Stimulated activated CD4-positive, alpha-beta T cell treated with anti-CD3 and anti-CD28 coated beads, Interleukin-12 subunit alpha, Interleukin-12 subunit beta, amount 100 ng/mL, for 24 hours (primary cell): ENCODE measurements at regions not wholly inside any gene's neighbourhood (a gene's known extent, or its start where the extent isn't known, plus 50 kb on each side); places are given as distances from the start of the nearest gene placed in this dataset.
"Not testable (repeated sequence)": the region's sequence is repeated elsewhere in the genome, so short reads cannot be mapped to it uniquely, and the experiment has no call there.

ENCODE experiments used
- DNase-seq, 2 experiments: peaks; one replicate each; pipeline ENCODE4 v3.0.0-alpha.2; 2020; ENCODE audit warnings: low read depth in 2 of 2

- no peak for DNase-seq
Measured at GRCh38 chr9:19876569-19877316, 87.9 kb upstream of the SLC24A2 start.

- DNase-seq: no peak
Measured at GRCh38 chr9:19875291-19875920, 86.6 kb upstream of the SLC24A2 start.

GRCh38 chr9:19873188-19873587, 84.4 kb upstream of the SLC24A2 start:
- DNase-seq: not testable (repeated sequence)

GRCh38 chr9:19870988-19871387, 82.2 kb upstream of the SLC24A2 start:
- no peak for DNase-seq

GRCh38 chr9:19840953-19841352, 52.1 kb upstream of the SLC24A2 start:
- no peak for DNase-seq
